DMS 273 treated with DMSO at 0.1 percent for 48 hours (cell line): ENCODE measurements at regions not wholly inside any gene's neighbourhood (a gene's known extent, or its start where the extent isn't known, plus 50 kb on each side); places are given as distances from the start of the nearest gene placed in this dataset.

Experiments
- DNase-seq: peaks from one replicate; lab custom pipeline; 2025; lab: John Stamatoyannopoulos, UW

- DNase-seq: no peak
These were observed 360.2 kb upstream of the GRIA1 start for GRCh38 chr5:153130296-153130695.

DNA sequence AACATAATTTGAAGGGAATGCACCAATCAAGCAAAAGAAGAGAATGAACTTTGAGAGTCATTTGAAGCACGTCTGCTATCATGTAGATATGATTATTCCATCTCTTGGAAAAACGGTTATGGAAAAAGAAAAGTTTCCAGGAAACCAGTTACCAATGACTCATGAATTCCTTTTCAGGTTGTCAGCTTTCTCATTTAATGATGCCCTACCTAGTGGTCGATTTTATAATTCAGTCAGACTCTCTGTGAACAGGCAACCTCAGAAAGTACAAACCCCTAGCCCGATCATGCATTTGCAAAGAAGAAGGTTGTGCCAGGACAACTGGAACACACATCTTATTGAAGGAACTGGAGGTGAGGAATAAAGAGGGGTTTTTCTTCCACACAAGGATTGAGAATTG lies 355.1 kb upstream of the GRIA1 start:
- no peak for DNase-seq

GRCh38 chr5:153136910-153137614 lies 353.4 kb upstream of the GRIA1 start:
- DNase-seq: no peak

- DNase-seq: peak; percentile 9
These were observed 342.4 kb upstream of the GRIA1 start for GRCh38 chr5:153147891-153148623.

DNA sequence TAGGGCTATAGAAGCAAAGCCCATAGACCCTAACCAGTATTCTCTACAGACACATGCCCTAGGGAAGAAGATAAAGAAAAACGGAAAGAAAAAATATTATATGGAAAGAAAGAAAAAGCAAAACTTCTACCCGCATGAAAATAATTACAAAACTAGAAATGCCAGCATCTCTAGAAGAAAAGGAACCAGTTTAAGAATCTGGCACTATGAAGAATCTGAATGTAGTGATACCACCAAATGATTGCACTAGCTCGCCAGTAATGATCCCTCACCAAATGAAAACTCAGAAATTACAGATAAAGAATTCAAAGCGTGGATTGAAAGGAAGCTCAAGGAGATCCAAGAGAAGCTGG lies 341.9 kb upstream of the GRIA1 start:
- DNase-seq: no peak

- no peak for DNase-seq
These were observed 338.9 kb upstream of the GRIA1 start for GRCh38 chr5:153151558-153151957.

DNA sequence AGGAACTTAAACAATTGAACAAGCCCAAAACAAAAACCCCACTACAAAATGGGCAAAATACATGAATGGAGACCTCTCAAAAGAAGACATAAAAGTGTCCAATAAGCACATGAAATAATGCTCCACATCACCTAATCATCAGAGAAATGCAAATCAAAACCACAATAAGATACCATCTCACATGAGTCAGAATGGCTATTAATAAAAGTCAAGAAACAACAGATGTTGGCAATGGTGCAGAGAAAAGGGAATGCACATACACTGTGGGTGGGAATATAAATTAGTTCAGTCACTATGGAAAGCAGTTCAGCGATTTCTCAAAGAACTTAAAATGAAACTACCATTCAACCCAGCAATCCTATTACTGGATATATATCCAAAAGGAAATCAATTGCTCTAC lies 337.4 kb upstream of the GRIA1 start:
- no peak for DNase-seq

DNA sequence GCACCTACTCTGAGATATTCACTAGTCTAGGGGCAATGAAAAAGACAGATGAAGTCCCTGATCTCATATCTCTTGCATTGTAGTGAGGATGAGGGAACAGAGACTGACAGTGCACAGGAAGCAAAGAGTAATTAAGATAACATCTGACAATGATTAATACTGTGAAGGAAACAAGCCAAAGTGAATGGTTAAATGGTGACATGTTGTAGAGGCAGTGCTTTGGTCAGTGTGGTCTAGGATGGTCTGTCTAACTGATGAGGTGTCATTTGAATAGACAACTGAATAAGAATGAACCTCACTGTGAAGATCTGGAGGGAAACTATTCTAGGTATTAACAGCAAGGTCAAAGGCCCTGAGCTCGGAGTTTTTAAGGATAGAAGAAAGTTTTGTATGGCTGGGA lies 333.3 kb upstream of the GRIA1 start:
- DNase-seq: no peak

- DNase-seq: no peak
These were observed 331.9 kb upstream of the GRIA1 start for GRCh38 chr5:153158608-153159007.

DNA sequence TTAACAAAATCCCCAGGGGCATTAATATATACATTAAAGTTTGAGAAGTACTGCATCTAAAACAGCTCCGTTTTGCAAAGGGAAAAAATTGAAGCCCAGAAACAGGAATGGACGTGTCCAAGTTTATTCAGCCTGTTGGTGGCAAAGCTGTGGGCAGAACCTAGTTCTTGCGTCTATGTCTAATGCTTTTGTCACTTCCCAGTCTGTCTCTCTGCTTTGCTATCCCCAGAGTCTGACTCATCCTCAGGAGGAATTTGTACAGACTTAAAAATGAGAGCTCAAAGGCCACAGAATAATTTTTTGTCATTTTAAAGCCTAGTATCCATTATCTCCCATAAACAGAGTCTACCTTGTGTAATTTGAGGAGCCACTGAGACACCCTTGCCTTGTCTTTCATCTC lies 330.9 kb upstream of the GRIA1 start:
- DNase-seq: no peak

DNA sequence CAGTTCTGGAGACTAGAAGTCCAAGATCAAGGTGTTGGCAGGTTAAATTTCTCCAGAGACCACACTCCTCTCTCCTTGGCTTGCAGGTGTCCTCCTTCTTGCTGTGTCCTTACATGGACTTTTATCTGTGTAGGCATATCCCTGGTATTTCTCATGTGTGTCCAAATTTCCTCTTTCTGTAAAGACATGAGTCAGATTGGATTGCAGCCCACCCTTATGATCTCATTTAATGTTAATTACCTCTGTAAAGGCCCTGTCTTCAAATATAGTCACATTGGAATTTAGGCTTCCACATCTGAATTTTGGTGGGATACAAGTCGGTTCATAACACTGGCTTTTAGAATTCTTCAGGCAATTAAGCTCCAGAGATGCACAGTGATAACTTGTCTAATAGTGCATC lies 322.2 kb upstream of the GRIA1 start:
- no peak for DNase-seq

GRCh38 chr5:153187503-153187902 lies 303.0 kb upstream of the GRIA1 start:
- DNase-seq: no peak

DNA sequence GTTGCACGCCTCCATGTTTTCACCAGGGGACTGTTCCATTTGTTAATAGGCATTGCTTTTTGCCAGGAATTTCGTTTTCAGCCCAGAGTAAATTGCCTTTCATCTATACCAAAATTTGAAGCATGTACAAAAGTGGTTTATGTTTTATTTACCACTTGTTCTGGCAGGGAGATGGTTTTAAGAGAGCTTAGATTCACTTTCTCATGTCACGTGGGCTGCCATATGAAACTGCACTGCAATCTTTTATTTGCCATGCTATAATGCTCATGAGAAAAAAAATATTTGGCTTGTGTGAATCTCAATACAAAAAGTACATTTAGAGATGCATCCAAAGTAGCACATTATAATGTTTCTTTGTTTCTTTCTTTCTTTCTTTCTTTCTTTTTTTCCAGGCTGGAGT lies 284.1 kb upstream of the GRIA1 start:
- no peak for DNase-seq

- no peak for DNase-seq
These were observed 281.5 kb upstream of the GRIA1 start for GRCh38 chr5:153209016-153209415.

GRCh38 chr5:153209687-153210086 lies 280.8 kb upstream of the GRIA1 start:
- DNase-seq: no peak

DNA sequence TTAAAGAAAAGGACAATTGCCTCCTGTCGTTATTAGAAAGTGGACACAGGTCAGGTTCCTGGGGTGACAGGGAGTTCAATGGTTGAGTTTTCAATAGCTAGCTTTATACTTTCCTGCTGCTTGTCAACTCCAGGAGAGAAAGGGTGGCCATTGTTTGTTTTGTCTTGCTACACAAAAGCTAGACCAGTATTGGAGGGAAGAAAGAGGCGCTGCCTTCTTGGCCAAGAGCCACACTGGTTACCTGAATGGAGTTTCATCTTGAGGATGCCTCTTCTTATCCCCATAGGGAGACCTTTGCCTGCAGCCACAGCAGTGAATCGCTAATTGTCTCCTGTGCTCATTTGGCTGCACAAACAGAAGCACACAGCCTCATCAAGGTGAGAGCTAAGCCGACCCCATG lies 279.4 kb upstream of the GRIA1 start:
- DNase-seq: no peak

DNA sequence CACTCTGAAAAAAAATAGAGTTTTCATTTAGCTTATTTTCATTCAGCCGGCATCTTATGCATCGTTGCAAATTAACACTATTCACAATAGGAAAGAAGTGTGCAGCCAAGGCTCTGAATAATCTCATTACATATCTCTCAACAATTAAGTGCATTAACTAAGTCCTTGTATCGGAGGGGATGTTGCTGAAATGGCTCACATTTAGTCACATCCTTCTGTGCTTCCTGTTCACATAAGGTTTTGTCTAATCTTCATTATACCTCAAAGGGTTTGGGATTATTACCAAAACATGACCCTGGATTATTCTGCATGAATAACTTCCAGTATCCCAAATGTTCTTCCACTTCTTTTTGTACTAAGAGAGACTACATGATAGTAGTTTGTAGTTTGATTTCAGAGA lies 278.0 kb upstream of the GRIA1 start:
- no peak for DNase-seq

GRCh38 chr5:153222936-153223335 lies 267.5 kb upstream of the GRIA1 start:
- no peak for DNase-seq

DNA sequence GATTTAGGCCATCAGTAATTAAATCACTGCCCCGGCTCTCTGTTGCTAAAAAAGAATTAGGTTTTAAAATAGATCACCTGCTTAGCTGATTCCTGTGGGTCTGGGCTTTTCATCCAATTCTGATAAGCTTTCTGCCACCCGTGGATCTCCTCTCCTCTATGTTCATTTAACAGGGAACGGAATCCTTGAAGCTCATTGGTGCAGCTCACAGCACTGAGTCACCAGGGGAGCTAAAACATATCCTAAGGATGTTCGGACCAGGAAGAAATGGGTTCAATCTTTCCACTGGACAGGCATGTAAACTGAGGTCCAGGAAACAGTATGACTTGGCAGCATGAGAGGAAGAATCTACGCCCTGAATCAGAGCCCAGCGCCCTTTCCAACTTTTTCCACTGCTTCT lies 267.1 kb upstream of the GRIA1 start:
- no peak for DNase-seq

GRCh38 chr5:153224651-153225050 lies 265.8 kb upstream of the GRIA1 start:
- no peak for DNase-seq

GRCh38 chr5:153233933-153234332 lies 256.5 kb upstream of the GRIA1 start:
- DNase-seq: no peak

- DNase-seq: no peak
These were observed 254.2 kb upstream of the GRIA1 start for GRCh38 chr5:153236319-153236718.

- no peak for DNase-seq
These were observed 252.7 kb upstream of the GRIA1 start for GRCh38 chr5:153237671-153238332.
